Neural progenitor cell (in vitro differentiated cells): ENCODE measurements at regions not wholly inside any gene's neighbourhood (a gene's known extent, or its start where the extent isn't known, plus 50 kb on each side); places are given as distances from the start of the nearest gene placed in this dataset.

Experiments
- DNase-seq: peaks from one replicate; pipeline ENCODE4 v3.0.0-alpha.2; 2016; ENCODE audit warnings: low spot score
- H2AFZ ChIP-seq: fragments of 200-600 bp; sonication (generic); replicated peaks from 2 replicates; pipeline ENCODE4 v1.6.1; 2016; ENCODE audit warnings: antibody characterized with exemption
- H3F3A ChIP-seq: fragments of 200-600 bp; sonication (generic); 2 replicates; pipeline ENCODE4 v1.6.1; 2016; ENCODE audit warnings: antibody characterized with exemption, low read depth
- H3K27ac ChIP-seq: fragments of 200-600 bp; sonication (generic); 2 replicates; pipeline ENCODE4 v1.5.1; 2016; ENCODE audit warnings: mild to moderate bottlenecking
- H3K27me3 ChIP-seq: fragments of 200-600 bp; sonication (generic); 2 replicates; pipeline ENCODE4 v1.6.1; 2016; ENCODE audit warnings: mild to moderate bottlenecking, moderate library complexity
- H3K36me3 ChIP-seq: fragments of 200-600 bp; sonication (generic); 2 replicates; pipeline ENCODE4 v1.5.1; 2016
- H3K4me1 ChIP-seq: fragments of 200-600 bp; sonication (generic); 2 replicates; pipeline ENCODE4 v1.6.1; 2016; ENCODE audit warnings: mixed run types
- H3K4me2 ChIP-seq: fragments of 200-600 bp; sonication (generic); 2 replicates; pipeline ENCODE4 v1.6.1; 2016
- H3K4me3 ChIP-seq: fragments of 200-600 bp; sonication (generic); 2 replicates; pipeline ENCODE4 v1.5.1; 2016
- H3K79me2 ChIP-seq: fragments of 200-600 bp; sonication (generic); 2 replicates; pipeline ENCODE4 v1.6.1; 2016; ENCODE audit warnings: low read depth
- H3K9ac ChIP-seq: fragments of 200-600 bp; sonication (generic); 2 replicates; pipeline ENCODE4 v1.6.1; 2016
- H3K9me3 ChIP-seq: fragments of 200-600 bp; sonication (generic); 2 replicates; pipeline ENCODE4 v1.5.1; 2016; ENCODE audit warnings: low read depth
- H4K20me1 ChIP-seq: fragments of 200-600 bp; sonication (generic); 2 replicates; pipeline ENCODE4 v1.6.1; 2016; ENCODE audit warnings: low read depth
- H3K27ac Mint-ChIP-seq: 3 replicates; pipeline ENCODE4 v1.8.0; 2021; ENCODE audit warnings: mixed read lengths
- H3K27me3 Mint-ChIP-seq: 2 replicates; pipeline ENCODE4 v1.8.0; 2022; ENCODE audit warnings: low read depth, mild to moderate bottlenecking, inconsistent platforms, moderate library complexity, mixed read lengths; ENCODE audit not compliant: insufficient read depth
- H3K36me3 Mint-ChIP-seq: 3 replicates; pipeline ENCODE4 v1.8.0; 2021; ENCODE audit warnings: mixed read lengths
- H3K4me1 Mint-ChIP-seq: 3 replicates; pipeline ENCODE4 v1.8.0; 2021; ENCODE audit warnings: mixed read lengths
- H3K4me3 Mint-ChIP-seq: 3 replicates; pipeline ENCODE4 v1.8.0; 2021; ENCODE audit warnings: mild to moderate bottlenecking, moderate library complexity, mixed read lengths
- H3K9me3 Mint-ChIP-seq: 3 replicates; pipeline ENCODE4 v1.8.0; 2020; ENCODE audit warnings: mixed read lengths
- EZH2 ChIP-seq: fragments of 200-600 bp; sonication (generic); IDR thresholded peaks from 2 replicates; pipeline ENCODE4 v1.6.1; 2017; ENCODE audit warnings: antibody characterized with exemption, mild to moderate bottlenecking, moderate library complexity
- EZH2phosphoT487 ChIP-seq: fragments of 200-600 bp; sonication (generic); IDR thresholded peaks from 2 replicates; pipeline ENCODE4 v1.6.1; 2017; ENCODE audit warnings: antibody characterized with exemption
- TF ChIP-seq, protein P1 (sequence below): fragments of 200-600 bp; sonication (generic); IDR thresholded peaks from 2 replicates; pipeline ENCODE4 v1.5.1; 2017; ENCODE audit warnings: antibody characterized with exemption, mild to moderate bottlenecking

DNA sequence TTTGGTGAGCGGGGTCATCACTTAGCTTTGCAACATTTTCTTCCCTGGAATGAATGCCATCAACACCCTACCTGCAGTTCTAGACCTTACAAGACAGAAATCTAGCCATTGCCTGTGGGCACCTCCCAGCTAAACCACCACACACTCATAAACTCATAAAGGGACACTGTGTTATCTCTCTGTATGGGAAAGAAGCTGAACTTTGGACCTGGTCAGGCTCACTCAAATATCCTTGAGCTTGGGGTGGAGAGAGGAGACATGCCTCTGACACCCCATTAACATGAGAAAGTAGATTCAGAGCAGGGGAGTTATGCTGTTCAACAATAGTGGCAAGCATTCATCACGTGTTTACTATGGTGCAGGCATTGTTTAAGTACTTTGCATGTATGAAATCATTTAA, 205.6 kb downstream of the ZNF462 start:
- H3F3A ChIP-seq: peaks cover 7% of the 10 kb centered on the region

DNA sequence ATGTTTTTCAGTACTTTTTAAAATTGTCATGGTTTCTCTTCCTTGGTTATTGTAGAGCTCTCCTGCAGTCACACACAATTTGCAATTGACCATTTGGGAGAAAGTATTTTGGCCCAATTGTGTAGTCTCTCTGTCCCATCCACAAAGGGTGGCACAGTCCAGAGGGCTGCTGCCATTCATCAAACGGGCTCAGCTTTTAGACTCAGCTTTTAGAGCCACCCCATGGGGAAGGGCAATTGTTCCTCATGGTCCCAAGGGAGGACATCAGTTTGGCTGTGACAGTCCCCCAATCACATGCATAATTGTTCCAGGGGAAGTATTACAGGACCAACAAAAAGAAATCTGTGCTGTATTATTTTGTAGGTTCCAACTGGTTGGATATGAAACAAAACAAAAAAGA, 207.6 kb downstream of the ZNF462 start:
- Histone ChIP-seq H3K27me3 (no peaks in the 10 kb centered on the region), H3F3A (peaks cover 7% of the 10 kb centered on the region), H2AFZ (no peak overlapping the region), H3K9me3 (no peaks in the 10 kb centered on the region), H3K27ac (no peak overlapping the region), H3K4me2 (peak overlapping the region; percentile 24), H3K36me3 (no peaks in the 10 kb centered on the region), H3K9ac (no peak overlapping the region), H4K20me1 (no peaks in the 10 kb centered on the region), H3K4me3 (no peak overlapping the region), H3K4me1 (peaks cover 10% of the 10 kb centered on the region), H3K79me2 (no peaks in the 10 kb centered on the region)
- peak; percentile 53 for DNase-seq
- TF ChIP-seq, protein P1, sequence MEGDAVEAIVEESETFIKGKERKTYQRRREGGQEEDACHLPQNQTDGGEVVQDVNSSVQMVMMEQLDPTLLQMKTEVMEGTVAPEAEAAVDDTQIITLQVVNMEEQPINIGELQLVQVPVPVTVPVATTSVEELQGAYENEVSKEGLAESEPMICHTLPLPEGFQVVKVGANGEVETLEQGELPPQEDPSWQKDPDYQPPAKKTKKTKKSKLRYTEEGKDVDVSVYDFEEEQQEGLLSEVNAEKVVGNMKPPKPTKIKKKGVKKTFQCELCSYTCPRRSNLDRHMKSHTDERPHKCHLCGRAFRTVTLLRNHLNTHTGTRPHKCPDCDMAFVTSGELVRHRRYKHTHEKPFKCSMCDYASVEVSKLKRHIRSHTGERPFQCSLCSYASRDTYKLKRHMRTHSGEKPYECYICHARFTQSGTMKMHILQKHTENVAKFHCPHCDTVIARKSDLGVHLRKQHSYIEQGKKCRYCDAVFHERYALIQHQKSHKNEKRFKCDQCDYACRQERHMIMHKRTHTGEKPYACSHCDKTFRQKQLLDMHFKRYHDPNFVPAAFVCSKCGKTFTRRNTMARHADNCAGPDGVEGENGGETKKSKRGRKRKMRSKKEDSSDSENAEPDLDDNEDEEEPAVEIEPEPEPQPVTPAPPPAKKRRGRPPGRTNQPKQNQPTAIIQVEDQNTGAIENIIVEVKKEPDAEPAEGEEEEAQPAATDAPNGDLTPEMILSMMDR: no peak
- peaks cover 2% of the 10 kb centered on the region for H3K9me3 Mint-ChIP-seq
- H3K27me3 Mint-ChIP-seq: peaks cover 4% of the 10 kb centered on the region
- H3K4me3 Mint-ChIP-seq: no peak overlapping the region
- peaks cover 9% of the 10 kb centered on the region for H3K4me1 Mint-ChIP-seq
- peak overlapping the region; percentile 64 for H3K27ac Mint-ChIP-seq
- H3K36me3 Mint-ChIP-seq: no peaks in the 10 kb centered on the region

More for the DNA sequence above, 205.6 kb downstream of the ZNF462 start:
- Mint-ChIP-seq H3K4me1 (peaks cover 9% of the 10 kb centered on the region), H3K9me3 (peaks cover 2% of the 10 kb centered on the region), H3K4me3 (no peak overlapping the region), H3K27ac (no peak overlapping the region), H3K36me3 (no peaks in the 10 kb centered on the region), H3K27me3 (peaks cover 2% of the 10 kb centered on the region)
- DNase-seq: no peak
- Histone ChIP-seq H4K20me1 (no peaks in the 10 kb centered on the region), H3K4me2 (no peak overlapping the region), H3K9me3 (no peaks in the 10 kb centered on the region), H3K27me3 (no peaks in the 10 kb centered on the region), H3K4me1 (peaks cover 10% of the 10 kb centered on the region), H3K27ac (no peak overlapping the region), H2AFZ (no peak overlapping the region), H3K4me3 (no peak overlapping the region), H3K79me2 (no peaks in the 10 kb centered on the region), H3K9ac (no peak overlapping the region), H3K36me3 (no peaks in the 10 kb centered on the region)
- TF ChIP-seq EZH2phosphoT487: no peak
- TF ChIP-seq, protein P1: no peak
- no peak for TF ChIP-seq EZH2

DNA sequence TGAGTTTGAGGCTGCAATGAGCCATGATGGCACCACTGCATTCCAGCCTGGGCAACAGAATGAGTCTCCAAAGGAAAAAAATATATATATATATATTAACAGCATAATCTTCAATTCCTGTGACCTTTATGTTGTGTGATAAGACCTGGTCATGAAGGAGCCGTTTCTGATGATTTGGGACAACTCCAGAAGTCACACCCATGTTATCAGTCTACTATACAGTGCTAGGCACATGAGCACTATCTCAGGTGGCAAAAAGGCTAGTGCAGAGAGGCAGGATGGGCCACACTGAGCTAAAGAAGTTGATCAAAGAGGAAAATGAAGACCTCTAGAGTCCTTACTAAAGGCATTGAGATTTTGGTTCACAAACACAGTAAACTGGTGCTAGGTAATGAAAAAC, 205.0 kb upstream of the RAD23B start:
- Histone ChIP-seq H3K27me3 (no peaks in the 10 kb centered on the region), H4K20me1 (no peaks in the 10 kb centered on the region), H3K36me3 (no peaks in the 10 kb centered on the region), H3F3A (no peaks in the 10 kb centered on the region), H3K9me3 (no peaks in the 10 kb centered on the region), H3K9ac (no peak overlapping the region), H2AFZ (no peak overlapping the region), H3K4me2 (no peak overlapping the region), H3K27ac (no peak overlapping the region), H3K4me1 (no peaks in the 10 kb centered on the region), H3K79me2 (no peaks in the 10 kb centered on the region), H3K4me3 (no peak overlapping the region)
- no peak for TF ChIP-seq EZH2phosphoT487
- TF ChIP-seq, protein P1: no peak
- TF ChIP-seq EZH2: no peak
- Mint-ChIP-seq H3K27me3 (peaks cover 2% of the 10 kb centered on the region), H3K9me3 (no peaks in the 10 kb centered on the region), H3K4me3 (no peak overlapping the region), H3K4me1 (no peaks in the 10 kb centered on the region), H3K27ac (no peak overlapping the region), H3K36me3 (no peaks in the 10 kb centered on the region)
- DNase-seq: no peak

DNA sequence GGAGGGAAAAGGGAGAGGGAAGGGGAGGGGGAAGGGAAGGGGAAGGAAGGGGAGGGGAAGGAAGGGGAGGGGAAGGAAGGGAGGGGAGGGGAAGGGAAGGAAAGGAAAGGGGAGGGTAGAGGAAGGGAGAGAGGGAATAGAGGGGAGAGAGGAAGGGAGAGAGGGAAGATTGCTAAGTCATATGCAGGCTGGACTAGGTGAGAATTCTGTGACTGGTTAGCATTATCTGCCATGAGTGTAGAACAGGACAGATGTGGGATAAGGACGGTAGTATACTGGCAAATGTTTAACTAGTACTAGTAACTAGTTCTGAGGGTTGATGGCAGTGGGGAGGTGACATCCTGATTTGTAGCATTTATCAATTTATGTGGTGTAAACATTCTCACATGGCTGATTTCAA, 203.5 kb upstream of the RAD23B start:
- no peaks in the 10 kb centered on the region for H3K27me3 Mint-ChIP-seq
- no peak for DNase-seq
- no peaks in the 10 kb centered on the region for H3K4me1 Mint-ChIP-seq
- no peak for TF ChIP-seq EZH2phosphoT487
- no peak for TF ChIP-seq EZH2
- TF ChIP-seq, protein P1: no peak
- Histone ChIP-seq H3F3A (no peaks in the 10 kb centered on the region), H3K9me3 (no peaks in the 10 kb centered on the region), H3K27me3 (no peaks in the 10 kb centered on the region), H3K79me2 (no peaks in the 10 kb centered on the region), H2AFZ (peak overlapping the region; percentile 66), H3K4me3 (no peak overlapping the region), H3K36me3 (no peaks in the 10 kb centered on the region), H3K4me2 (no peak overlapping the region), H3K27ac (no peak overlapping the region), H3K9ac (no peak overlapping the region), H4K20me1 (no peaks in the 10 kb centered on the region), H3K4me1 (no peaks in the 10 kb centered on the region)
- H3K4me3 Mint-ChIP-seq: no peak overlapping the region
- H3K27ac Mint-ChIP-seq: no peak overlapping the region
- no peaks in the 10 kb centered on the region for H3K9me3 Mint-ChIP-seq
- no peaks in the 10 kb centered on the region for H3K36me3 Mint-ChIP-seq
